ENCODE measurements at regions not wholly inside any gene's neighbourhood (a gene's known extent, or its start where the extent isn't known, plus 50 kb on each side); places are given as distances from the start of the nearest gene placed in this dataset.

DNA sequence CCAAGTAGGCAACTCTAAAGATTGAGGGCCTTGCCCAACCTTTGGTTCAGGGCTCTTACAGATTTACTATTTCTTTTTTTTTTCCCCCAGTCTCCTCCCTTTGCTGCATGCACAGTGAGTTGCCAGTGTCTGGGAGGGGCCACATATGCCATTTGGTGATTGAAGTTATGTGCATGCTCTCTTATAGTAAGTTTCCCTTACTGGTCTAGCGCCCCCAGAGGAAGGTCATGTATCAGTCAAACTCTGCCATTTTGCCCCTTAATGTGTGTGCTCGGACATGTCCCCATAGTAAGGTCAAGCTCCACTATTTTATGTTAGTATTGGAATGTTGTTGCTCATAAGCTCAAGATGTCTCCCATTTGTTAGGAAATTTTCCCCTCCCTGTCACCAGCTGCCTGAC, 1138.0 kb upstream of the SLC10A2 start:
- TF ChIP-seq, protein P1, sequence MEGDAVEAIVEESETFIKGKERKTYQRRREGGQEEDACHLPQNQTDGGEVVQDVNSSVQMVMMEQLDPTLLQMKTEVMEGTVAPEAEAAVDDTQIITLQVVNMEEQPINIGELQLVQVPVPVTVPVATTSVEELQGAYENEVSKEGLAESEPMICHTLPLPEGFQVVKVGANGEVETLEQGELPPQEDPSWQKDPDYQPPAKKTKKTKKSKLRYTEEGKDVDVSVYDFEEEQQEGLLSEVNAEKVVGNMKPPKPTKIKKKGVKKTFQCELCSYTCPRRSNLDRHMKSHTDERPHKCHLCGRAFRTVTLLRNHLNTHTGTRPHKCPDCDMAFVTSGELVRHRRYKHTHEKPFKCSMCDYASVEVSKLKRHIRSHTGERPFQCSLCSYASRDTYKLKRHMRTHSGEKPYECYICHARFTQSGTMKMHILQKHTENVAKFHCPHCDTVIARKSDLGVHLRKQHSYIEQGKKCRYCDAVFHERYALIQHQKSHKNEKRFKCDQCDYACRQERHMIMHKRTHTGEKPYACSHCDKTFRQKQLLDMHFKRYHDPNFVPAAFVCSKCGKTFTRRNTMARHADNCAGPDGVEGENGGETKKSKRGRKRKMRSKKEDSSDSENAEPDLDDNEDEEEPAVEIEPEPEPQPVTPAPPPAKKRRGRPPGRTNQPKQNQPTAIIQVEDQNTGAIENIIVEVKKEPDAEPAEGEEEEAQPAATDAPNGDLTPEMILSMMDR (conservative IDR thresholded peaks at IDR 0.05 in 1 of 2, IDR thresholded peaks at IDR 0.05 in 1 of 2; ENCODE audit: low read depth in 1 of 2, low read length in 2 of 2): no peak
- TF ChIP-seq EZH2 (IDR thresholded peaks at IDR 0.05; ENCODE audit: low read length, missing control alignments): no peak
